ENCODE measurements at regions not wholly inside any gene's neighbourhood (a gene's known extent, or its start where the extent isn't known, plus 50 kb on each side); places are given as distances from the start of the nearest gene placed in this dataset.

DNA sequence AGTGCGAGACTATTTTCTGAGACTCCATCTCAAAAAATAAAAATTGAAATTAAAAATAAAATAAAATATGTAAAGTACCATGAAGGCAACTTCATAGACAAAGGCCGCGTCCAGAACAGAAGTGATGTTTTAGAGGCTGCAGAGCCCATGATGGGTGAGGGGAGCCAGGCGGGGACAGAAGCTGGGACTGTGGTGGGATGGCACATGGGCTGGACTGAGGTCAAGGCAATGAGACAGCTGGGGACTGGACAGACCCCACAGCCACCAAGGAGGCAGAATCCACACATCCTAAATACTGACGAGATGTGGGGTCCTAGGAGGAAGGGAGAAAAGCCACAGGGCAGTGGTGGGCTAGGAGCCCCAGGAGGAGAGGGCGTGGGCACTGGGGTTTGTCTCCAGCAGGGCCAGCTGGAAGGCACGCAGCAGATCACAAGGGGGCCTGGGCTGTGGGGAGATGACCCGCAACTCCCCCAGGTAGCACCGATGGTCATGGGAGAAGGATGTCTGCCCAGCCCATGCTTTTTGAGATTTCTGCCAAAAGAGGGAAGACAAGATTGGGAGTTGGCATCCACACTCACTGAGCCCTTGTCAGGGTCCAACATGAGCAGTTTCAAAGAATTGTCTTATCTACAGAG, 74.3 kb downstream of the KCNF1 start:
- TF ChIP-seq, protein P1, sequence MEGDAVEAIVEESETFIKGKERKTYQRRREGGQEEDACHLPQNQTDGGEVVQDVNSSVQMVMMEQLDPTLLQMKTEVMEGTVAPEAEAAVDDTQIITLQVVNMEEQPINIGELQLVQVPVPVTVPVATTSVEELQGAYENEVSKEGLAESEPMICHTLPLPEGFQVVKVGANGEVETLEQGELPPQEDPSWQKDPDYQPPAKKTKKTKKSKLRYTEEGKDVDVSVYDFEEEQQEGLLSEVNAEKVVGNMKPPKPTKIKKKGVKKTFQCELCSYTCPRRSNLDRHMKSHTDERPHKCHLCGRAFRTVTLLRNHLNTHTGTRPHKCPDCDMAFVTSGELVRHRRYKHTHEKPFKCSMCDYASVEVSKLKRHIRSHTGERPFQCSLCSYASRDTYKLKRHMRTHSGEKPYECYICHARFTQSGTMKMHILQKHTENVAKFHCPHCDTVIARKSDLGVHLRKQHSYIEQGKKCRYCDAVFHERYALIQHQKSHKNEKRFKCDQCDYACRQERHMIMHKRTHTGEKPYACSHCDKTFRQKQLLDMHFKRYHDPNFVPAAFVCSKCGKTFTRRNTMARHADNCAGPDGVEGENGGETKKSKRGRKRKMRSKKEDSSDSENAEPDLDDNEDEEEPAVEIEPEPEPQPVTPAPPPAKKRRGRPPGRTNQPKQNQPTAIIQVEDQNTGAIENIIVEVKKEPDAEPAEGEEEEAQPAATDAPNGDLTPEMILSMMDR (IDR thresholded peaks at IDR 0.05), result no peak
- no peak for TF ChIP-seq POLR2A (IDR thresholded peaks at IDR 0.05)
- TF ChIP-seq EP300 (IDR thresholded peaks at IDR 0.05), result no peak
- no peak for TF ChIP-seq POLR2AphosphoS5 (IDR thresholded peaks at IDR 0.05)
